Progenitor cell of endocrine pancreas (in vitro differentiated cells): ENCODE measurements at regions not wholly inside any gene's neighbourhood (a gene's known extent, or its start where the extent isn't known, plus 50 kb on each side); places are given as distances from the start of the nearest gene placed in this dataset.

Source experiments
- DNase-seq: peaks from one replicate; pipeline ENCODE4 v3.0.0; 2021; ENCODE audit warnings: low spot score; ENCODE audit not compliant: unreplicated experiment
- H3K27ac Mint-ChIP-seq: 2 replicates; pipeline ENCODE4 v1.8.0; 2021; ENCODE audit warnings: mild to moderate bottlenecking, moderate library complexity, mixed read lengths
- H3K27me3 Mint-ChIP-seq: 2 replicates; pipeline ENCODE4 v1.8.0; 2021; ENCODE audit warnings: mixed read lengths
- H3K36me3 Mint-ChIP-seq: 2 replicates; pipeline ENCODE4 v1.8.0; 2022; ENCODE audit warnings: mixed read lengths; ENCODE audit not compliant: insufficient read depth
- H3K4me1 Mint-ChIP-seq: 2 replicates; pipeline ENCODE4 v1.8.0; 2021; ENCODE audit warnings: low read depth, mixed read lengths
- H3K4me3 Mint-ChIP-seq: 2 replicates; pipeline ENCODE4 v1.8.0; 2021; ENCODE audit warnings: low read depth, mild to moderate bottlenecking, moderate library complexity, mixed read lengths
- H3K9me3 Mint-ChIP-seq: 2 replicates; pipeline ENCODE4 v1.8.0; 2021; ENCODE audit warnings: low read depth, mixed read lengths
- CTCF ChIP-seq: fragments of 200-600 bp; sonication (generic); IDR thresholded peaks from one replicate; pipeline ENCODE4 v1.5.0; 2021; ENCODE audit warnings: antibody characterized with exemption, mild to moderate bottlenecking; ENCODE audit not compliant: unreplicated experiment

- no peak overlapping the region for H3K4me3 Mint-ChIP-seq
- no peaks in the 10 kb centered on the region for H3K36me3 Mint-ChIP-seq
- H3K9me3 Mint-ChIP-seq = no peaks in the 10 kb centered on the region
- TF ChIP-seq CTCF = no peak
- H3K4me1 Mint-ChIP-seq = no peaks in the 10 kb centered on the region
- no peak for DNase-seq
- H3K27ac Mint-ChIP-seq = no peak overlapping the region
- peaks cover 14% of the 10 kb centered on the region for H3K27me3 Mint-ChIP-seq
Observed at GRCh38 chr11:32024948-32025347, 65.9 kb upstream of the RCN1 start.

DNA sequence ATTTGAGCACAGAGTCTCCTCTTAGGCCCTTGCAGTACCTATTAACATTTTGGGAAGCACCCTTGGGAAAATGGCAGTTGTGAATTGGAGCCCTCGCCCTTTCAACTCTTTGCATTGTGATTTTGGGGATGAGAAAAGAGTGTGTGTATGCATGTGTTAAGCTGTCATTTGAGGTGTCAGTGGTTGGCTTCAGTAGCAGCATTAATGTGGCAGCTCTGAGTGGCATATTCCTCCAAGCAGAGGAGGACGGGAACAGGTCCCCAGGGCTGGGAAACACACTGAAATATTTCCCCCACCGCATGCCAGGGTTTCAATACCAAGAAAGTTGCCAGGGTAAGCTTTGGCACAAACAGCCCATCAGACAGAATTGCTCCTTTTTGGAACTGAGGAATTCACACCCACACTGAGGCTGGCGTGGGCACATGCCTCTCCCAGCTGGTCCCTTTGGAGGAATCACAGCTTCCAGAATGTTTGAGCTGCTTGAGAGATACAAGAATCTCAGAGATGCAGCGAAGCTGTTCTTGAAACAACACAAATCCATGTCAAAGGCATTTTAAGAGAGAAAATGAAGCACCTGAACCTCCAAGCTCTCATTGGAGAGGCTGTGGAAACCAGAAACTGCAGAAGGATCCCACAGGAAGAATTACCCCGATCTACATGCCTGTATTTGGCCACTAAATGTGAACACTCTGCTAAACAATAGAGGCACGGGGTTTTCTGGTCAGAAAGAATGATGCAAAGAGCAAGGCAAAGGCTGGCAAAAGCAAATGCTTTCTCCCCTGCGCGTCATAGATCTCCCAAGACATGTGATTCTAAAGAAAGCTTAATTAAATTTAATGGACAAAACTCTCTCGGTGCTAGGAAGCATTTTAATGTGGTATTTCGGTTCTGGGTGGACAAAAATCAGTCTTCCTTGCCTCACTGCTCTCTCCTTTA is 67.2 kb upstream of the RCN1 start:
- Mint-ChIP-seq H3K27me3 (peaks cover 11% of the 10 kb centered on the region), H3K27ac (no peak overlapping the region), H3K4me1 (no peaks in the 10 kb centered on the region), H3K36me3 (no peaks in the 10 kb centered on the region), H3K9me3 (no peaks in the 10 kb centered on the region), H3K4me3 (no peak overlapping the region)
- TF ChIP-seq CTCF = no peak
- DNase-seq = no peak

DNA sequence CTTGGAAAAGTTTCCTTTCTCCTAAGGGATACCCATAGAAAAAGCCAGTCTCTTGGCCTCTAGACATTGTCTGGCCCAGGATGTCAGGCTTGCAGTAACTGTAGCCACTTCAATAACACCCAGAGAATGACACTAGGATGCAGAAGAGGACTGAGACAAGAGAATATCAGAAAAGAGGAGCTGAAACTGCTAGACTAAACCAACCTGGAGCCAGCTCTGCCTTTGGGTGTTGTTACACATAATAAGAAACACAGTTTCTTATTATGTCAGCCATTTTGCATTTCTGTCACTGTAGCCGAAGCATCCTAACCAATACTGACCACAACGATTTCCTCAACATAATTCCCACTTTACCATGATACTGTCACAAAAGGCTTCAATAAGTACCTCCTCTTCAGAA is 72.2 kb upstream of the RCN1 start:
- H3K36me3 Mint-ChIP-seq = no peaks in the 10 kb centered on the region

DNA sequence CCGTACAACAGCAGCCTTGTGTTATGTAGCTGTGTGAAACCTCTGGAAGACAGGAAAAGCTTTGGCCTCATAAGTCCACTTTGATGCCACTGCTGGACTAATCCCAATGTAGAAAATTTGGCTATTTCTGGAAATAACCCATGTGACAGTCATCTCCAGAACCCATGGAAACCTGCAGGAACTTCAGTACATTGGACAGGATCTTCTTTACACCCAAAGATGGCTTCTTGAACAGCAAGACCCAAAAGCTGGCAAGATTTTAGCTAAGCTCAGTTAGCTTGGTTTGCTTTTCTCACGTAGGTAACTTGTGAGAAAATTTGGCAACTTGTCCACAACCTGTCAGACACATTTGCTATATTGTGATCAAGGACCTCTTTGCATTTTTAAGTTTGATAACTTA is 74.8 kb upstream of the RCN1 start:
- Mint-ChIP-seq H3K27ac (no peak overlapping the region), H3K9me3 (no peaks in the 10 kb centered on the region), H3K36me3 (no peaks in the 10 kb centered on the region), H3K4me3 (no peak overlapping the region), H3K4me1 (no peaks in the 10 kb centered on the region), H3K27me3 (peaks cover 25% of the 10 kb centered on the region)
- no peak for DNase-seq
- TF ChIP-seq CTCF = no peak

More for the DNA sequence above, 72.2 kb upstream of the RCN1 start:
- H3K27me3 Mint-ChIP-seq = peaks cover 20% of the 10 kb centered on the region
- DNase-seq = no peak
- no peak overlapping the region for H3K27ac Mint-ChIP-seq
- no peak for TF ChIP-seq CTCF
- H3K4me3 Mint-ChIP-seq = no peak overlapping the region
- H3K9me3 Mint-ChIP-seq = no peaks in the 10 kb centered on the region
- no peaks in the 10 kb centered on the region for H3K4me1 Mint-ChIP-seq

- H3K9me3 Mint-ChIP-seq = no peaks in the 10 kb centered on the region
- no peak for DNase-seq
- H3K4me1 Mint-ChIP-seq = no peaks in the 10 kb centered on the region
- no peak overlapping the region for H3K27ac Mint-ChIP-seq
- no peak for TF ChIP-seq CTCF
- peaks cover 32% of the 10 kb centered on the region for H3K27me3 Mint-ChIP-seq
- no peak overlapping the region for H3K4me3 Mint-ChIP-seq
- no peaks in the 10 kb centered on the region for H3K36me3 Mint-ChIP-seq
Observed at GRCh38 chr11:32015427-32015826, 75.4 kb upstream of the RCN1 start.
